Caco-2 (cell line): ENCODE measurements at regions not wholly inside any gene's neighbourhood (a gene's known extent, or its start where the extent isn't known, plus 50 kb on each side); places are given as distances from the start of the nearest gene placed in this dataset.

Experiments
- BruUV-seq: library from RNA; stranded (reverse); fragments of 400-500 nt; replicated peaks from 2 replicates; lab custom pipeline; 2021; lab: Mats Ljungman, UMichigan
- CTCF ChIA-PET: fragments of 300-600 bp; sonication (Branson Sonifier 250); formaldehyde crosslinking; loops from one replicate; lab custom pipeline; 2022; ENCODE audit warnings: antibody characterized with exemption; lab: Charles Lee
- POLR2A ChIA-PET: fragments of 300-600 bp; sonication (Branson Sonifier 250); formaldehyde crosslinking; loops from one replicate; lab custom pipeline; 2022; ENCODE audit warnings: antibody characterized with exemption; lab: Charles Lee
- DNase-seq, 2 experiments: peaks; one replicate each; pipeline versions ENCODE4 v3.0.0 to v3.0.0-alpha.2; 2020 to 2022
- H3K27me3 ChIP-seq: replicated peaks from 2 replicates; pipeline ENCODE4 v1.6.0; 2011; ENCODE audit warnings: low read length; ENCODE audit not compliant: control insufficient read depth, insufficient read depth
- H3K36me3 ChIP-seq: 2 replicates; pipeline ENCODE4 v1.5.1; 2011; ENCODE audit warnings: low read length; ENCODE audit not compliant: control insufficient read depth, insufficient read depth
- H3K4me1 ChIP-seq: fragments of 250-450 bp; sonication (Bioruptor Pico); 2 replicates; pipeline ENCODE4 v1.5.1; 2020; ENCODE audit warnings: mild to moderate bottlenecking
- H3K4me3 ChIP-seq: 2 replicates; pipeline ENCODE4 v1.5.1; 2011; ENCODE audit warnings: low read depth, mild to moderate bottlenecking, control low read depth, low read length
- H3K9me3 ChIP-seq: fragments of 250-450 bp; sonication (Bioruptor Pico); 2 replicates; pipeline ENCODE4 v1.5.1; 2020; ENCODE audit warnings: mild to moderate bottlenecking, moderate library complexity
- H3K27ac Mint-ChIP-seq: one replicate; pipeline ENCODE4 v1.8.0; 2022; ENCODE audit warnings: mixed read lengths; ENCODE audit not compliant: unreplicated experiment
- H3K27me3 Mint-ChIP-seq: one replicate; pipeline ENCODE4 v1.8.0; 2022; ENCODE audit warnings: mixed read lengths; ENCODE audit not compliant: insufficient read depth, unreplicated experiment
- H3K36me3 Mint-ChIP-seq: one replicate; pipeline ENCODE4 v1.8.0; 2022; ENCODE audit warnings: mild to moderate bottlenecking, mixed read lengths; ENCODE audit not compliant: insufficient read depth, unreplicated experiment
- H3K4me1 Mint-ChIP-seq: one replicate; pipeline ENCODE4 v1.8.0; 2022; ENCODE audit warnings: low read depth, mixed read lengths; ENCODE audit not compliant: unreplicated experiment
- H3K4me3 Mint-ChIP-seq: one replicate; pipeline ENCODE4 v1.8.0; 2022; ENCODE audit warnings: mild to moderate bottlenecking, moderate library complexity, mixed read lengths; ENCODE audit not compliant: unreplicated experiment
- H3K9me3 Mint-ChIP-seq: one replicate; pipeline ENCODE4 v1.8.0; 2022; ENCODE audit warnings: mixed read lengths; ENCODE audit not compliant: unreplicated experiment
- CTCF ChIP-seq, 2 experiments: fragments of 200-600 bp in 1 of 2; IDR thresholded peaks; 1 replicate in 1 of 2; 2 replicates in 1 of 2; pipeline versions ENCODE4 v1.5.1 to v1.8.0; 2011 to 2022; ENCODE audit warnings: antibody characterized with exemption in 1 of 2, control low read depth in 1 of 2, inconsistent platforms in 1 of 2, low read depth in 1 of 2, low read length in 1 of 2, mild to moderate bottlenecking in 1 of 2, moderate library complexity in 1 of 2; ENCODE audit not compliant: insufficient read depth in 1 of 2, severe bottlenecking in 1 of 2, unreplicated experiment in 1 of 2
- intact Hi-C: fragments of 100-400 bp; cut with micrococcal nuclease; formaldehyde crosslinking; loops from one replicate; pipeline ENCODE4 v1.10.0; 2022; ENCODE audit not compliant: unreplicated experiment

- no peak for TF ChIP-seq CTCF (IDR thresholded peaks at IDR 0.05; ENCODE audit: insufficient read depth in 1 of 2, low read depth in 1 of 2, low read length in 1 of 2, severe bottlenecking in 1 of 2, unreplicated experiment in 1 of 2)
- CTCF ChIA-PET: no interaction called here
Observed at GRCh38 chr11:82045748-82046457, 687.8 kb downstream of the FAM181B start.

GRCh38 chr11:82043316-82043715, 690.3 kb downstream of the FAM181B start:
- no peak overlapping the region for H3K4me3 ChIP-seq
- H3K36me3 Mint-ChIP-seq: no peaks in the 10 kb centered on the region
- H3K9me3 ChIP-seq: no peaks in the 10 kb centered on the region
- H3K27me3 ChIP-seq: no peaks in the 10 kb centered on the region
- BruUV-seq: no TSS peak
- CTCF ChIA-PET: no interaction called here
- H3K27ac Mint-ChIP-seq: no peak overlapping the region
- no peak for DNase-seq
- H3K4me1 ChIP-seq: no peaks in the 10 kb centered on the region
- H3K9me3 Mint-ChIP-seq: no peaks in the 10 kb centered on the region
- TF ChIP-seq CTCF (IDR thresholded peaks at IDR 0.05; ENCODE audit: insufficient read depth in 1 of 2, low read depth in 1 of 2, low read length in 1 of 2, severe bottlenecking in 1 of 2, unreplicated experiment in 1 of 2): no peak
- POLR2A ChIA-PET: no interaction called here
- no peak overlapping the region for H3K4me3 Mint-ChIP-seq
- intact Hi-C loops: no loop called here
- H3K27me3 Mint-ChIP-seq: no peaks in the 10 kb centered on the region
- H3K36me3 ChIP-seq: no peaks in the 10 kb centered on the region
- H3K4me1 Mint-ChIP-seq: no peaks in the 10 kb centered on the region

More at GRCh38 chr11:82045748-82046457, 687.8 kb downstream of the FAM181B start:
- no TSS peak for BruUV-seq
- no peaks in the 10 kb centered on the region for H3K36me3 Mint-ChIP-seq
- Histone ChIP-seq H3K9me3 (no peaks in the 10 kb centered on the region; the same call in 1 of the 2 replicates), H3K4me3 (no peak overlapping the region), H3K36me3 (no peaks in the 10 kb centered on the region), H3K4me1 (no peaks in the 10 kb centered on the region), H3K27me3 (no peaks in the 10 kb centered on the region)
- H3K4me1 Mint-ChIP-seq: no peaks in the 10 kb centered on the region
- no peak for DNase-seq
- no peaks in the 10 kb centered on the region for H3K9me3 Mint-ChIP-seq
- intact Hi-C loops: no loop called here
- no peaks in the 10 kb centered on the region for H3K27me3 Mint-ChIP-seq
- POLR2A ChIA-PET: no interaction called here
- no peak overlapping the region for H3K4me3 Mint-ChIP-seq
- no peak overlapping the region for H3K27ac Mint-ChIP-seq

GRCh38 chr11:82041764-82042163, 691.9 kb downstream of the FAM181B start:
- H3K27me3 Mint-ChIP-seq: no peaks in the 10 kb centered on the region
- Histone ChIP-seq H3K36me3 (no peaks in the 10 kb centered on the region), H3K4me1 (no peaks in the 10 kb centered on the region), H3K27me3 (no peaks in the 10 kb centered on the region), H3K4me3 (no peak overlapping the region), H3K9me3 (no peaks in the 10 kb centered on the region)
- no TSS peak for BruUV-seq
- no peak overlapping the region for H3K4me3 Mint-ChIP-seq
- no peak for TF ChIP-seq CTCF (IDR thresholded peaks at IDR 0.05; ENCODE audit: insufficient read depth in 1 of 2, low read depth in 1 of 2, low read length in 1 of 2, severe bottlenecking in 1 of 2, unreplicated experiment in 1 of 2)
- H3K27ac Mint-ChIP-seq: no peak overlapping the region
- no peaks in the 10 kb centered on the region for H3K9me3 Mint-ChIP-seq
- no peaks in the 10 kb centered on the region for H3K4me1 Mint-ChIP-seq
- intact Hi-C loops: no loop called here
- POLR2A ChIA-PET: no interaction called here
- H3K36me3 Mint-ChIP-seq: no peaks in the 10 kb centered on the region
- CTCF ChIA-PET: no interaction called here
- no peak for DNase-seq
